ENCODE measurements at regions not wholly inside any gene's neighbourhood (a gene's known extent, or its start where the extent isn't known, plus 50 kb on each side); places are given as distances from the start of the nearest gene placed in this dataset.

GRCh38 chr11:81993755-81994154 lies 739.9 kb downstream of the FAM181B start:
- no peak for TF ChIP-seq CTCF (IDR thresholded peaks at IDR 0.05; ENCODE audit: low read depth, low read length, missing control alignments)

GRCh38 chr11:81990659-81991443 lies 742.8 kb downstream of the FAM181B start:
- DNase-seq (ENCODE audit: extremely low read depth, low read depth) = no peak
- H3K4me3 ChIP-seq (replicated peaks; ENCODE audit: low read depth, low read length) = no peak overlapping the region
- TF ChIP-seq CTCF (IDR thresholded peaks at IDR 0.05; ENCODE audit: low read depth, low read length, missing control alignments) = no peak

More at GRCh38 chr11:81993755-81994154, 739.9 kb downstream of the FAM181B start:
- no peak overlapping the region for H3K4me3 ChIP-seq (replicated peaks; ENCODE audit: low read depth, low read length)
- no peak for DNase-seq (ENCODE audit: extremely low read depth, low read depth)

- H3K4me3 ChIP-seq (replicated peaks; ENCODE audit: low read depth, low read length) = no peak overlapping the region
- no peak for DNase-seq (ENCODE audit: extremely low read depth, low read depth)
- no peak for TF ChIP-seq CTCF (IDR thresholded peaks at IDR 0.05; ENCODE audit: low read depth, low read length, missing control alignments)
Measured at GRCh38 chr11:81989093-81989492, 744.6 kb downstream of the FAM181B start.

GRCh38 chr11:81987829-81988472 lies 745.7 kb downstream of the FAM181B start:
- TF ChIP-seq CTCF (IDR thresholded peaks at IDR 0.05; ENCODE audit: low read depth, low read length, missing control alignments) = no peak
- H3K4me3 ChIP-seq (replicated peaks; ENCODE audit: low read depth, low read length) = no peak overlapping the region
- DNase-seq (ENCODE audit: extremely low read depth, low read depth) = no peak

DNA sequence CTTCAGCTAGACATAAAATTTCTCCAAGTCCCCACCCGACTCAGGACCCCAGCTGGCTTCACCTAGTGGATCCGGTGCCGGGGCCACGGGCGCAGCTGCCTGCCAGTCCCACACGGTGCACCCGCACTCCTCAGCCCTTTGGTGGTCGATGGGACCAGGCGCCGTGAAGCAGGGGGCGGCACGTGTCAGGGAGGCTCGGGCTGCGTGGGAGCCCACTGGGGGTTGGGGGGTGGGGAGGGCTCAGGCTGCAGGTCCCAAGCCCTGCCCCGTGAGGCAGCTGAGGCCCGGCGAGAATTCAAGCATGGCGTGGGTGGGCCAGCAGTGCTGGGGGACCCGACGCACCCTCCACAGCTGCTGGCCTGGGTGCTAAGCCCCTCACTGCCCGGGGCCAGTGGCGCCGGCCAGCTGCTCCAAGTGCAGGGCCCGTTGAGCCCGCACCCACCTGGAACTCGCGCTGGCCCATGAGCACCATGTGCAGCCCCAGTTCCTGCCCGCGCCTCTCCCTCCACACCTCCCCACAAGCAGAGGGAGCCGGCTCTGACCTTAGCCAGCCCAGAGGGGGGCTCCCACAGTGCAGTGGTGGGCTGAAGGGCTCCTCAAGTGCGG lies 747.0 kb downstream of the FAM181B start:
- no peak for TF ChIP-seq CTCF (IDR thresholded peaks at IDR 0.05; ENCODE audit: low read depth, low read length, missing control alignments)
- no peak for DNase-seq (ENCODE audit: extremely low read depth, low read depth)
- H3K4me3 ChIP-seq (replicated peaks; ENCODE audit: low read depth, low read length) = no peak overlapping the region

GRCh38 chr11:81979448-81979847 lies 754.2 kb downstream of the FAM181B start:
- no peak for DNase-seq (ENCODE audit: extremely low read depth, low read depth)
- TF ChIP-seq CTCF (IDR thresholded peaks at IDR 0.05; ENCODE audit: low read depth, low read length, missing control alignments) = no peak

More at GRCh38 chr11:81979448-81979847, 754.2 kb downstream of the FAM181B start:
- H3K4me3 ChIP-seq (replicated peaks; ENCODE audit: low read depth, low read length) = no peak overlapping the region

Measured in HFF-Myc (cell line).